C4-2B (cell line): ENCODE measurements at regions not wholly inside any gene's neighbourhood (a gene's known extent, or its start where the extent isn't known, plus 50 kb on each side); places are given as distances from the start of the nearest gene placed in this dataset.

Experiments used
- H3K27ac ChIP-seq: fragments of 450-650 bp; 2 replicates; pipeline ENCODE4 v1.5.1; 2017
- ZFX ChIP-seq: fragments of 450-650 bp; IDR thresholded peaks from 2 replicates; pipeline ENCODE4 v1.6.1; 2017
- TF ChIP-seq, protein P1 (sequence below): fragments of 450-650 bp; conservative IDR thresholded peaks from 2 replicates; pipeline ENCODE4 v1.5.1; 2017; ENCODE audit warnings: mild to moderate bottlenecking

DNA sequence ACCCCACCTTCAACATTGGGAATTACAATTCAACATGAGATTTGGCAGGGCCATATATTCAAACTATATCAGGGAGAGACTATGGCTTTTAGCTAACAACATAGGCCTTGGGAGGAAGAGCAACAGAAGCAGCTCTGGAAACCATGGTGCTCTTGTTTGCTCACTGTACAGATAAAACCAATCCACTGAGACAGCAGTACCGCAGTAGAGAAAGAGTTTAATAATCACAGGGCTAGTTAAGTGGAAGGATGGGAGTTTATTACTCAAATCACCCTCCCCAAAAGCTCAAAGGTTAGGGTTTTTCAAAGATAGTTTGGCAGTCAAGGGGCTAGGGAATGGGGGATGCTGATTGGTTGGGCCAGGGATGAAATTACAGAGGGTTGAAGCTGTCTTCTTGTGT, 52.7 kb upstream of the CRHR1 start:
- TF ChIP-seq, protein P1, sequence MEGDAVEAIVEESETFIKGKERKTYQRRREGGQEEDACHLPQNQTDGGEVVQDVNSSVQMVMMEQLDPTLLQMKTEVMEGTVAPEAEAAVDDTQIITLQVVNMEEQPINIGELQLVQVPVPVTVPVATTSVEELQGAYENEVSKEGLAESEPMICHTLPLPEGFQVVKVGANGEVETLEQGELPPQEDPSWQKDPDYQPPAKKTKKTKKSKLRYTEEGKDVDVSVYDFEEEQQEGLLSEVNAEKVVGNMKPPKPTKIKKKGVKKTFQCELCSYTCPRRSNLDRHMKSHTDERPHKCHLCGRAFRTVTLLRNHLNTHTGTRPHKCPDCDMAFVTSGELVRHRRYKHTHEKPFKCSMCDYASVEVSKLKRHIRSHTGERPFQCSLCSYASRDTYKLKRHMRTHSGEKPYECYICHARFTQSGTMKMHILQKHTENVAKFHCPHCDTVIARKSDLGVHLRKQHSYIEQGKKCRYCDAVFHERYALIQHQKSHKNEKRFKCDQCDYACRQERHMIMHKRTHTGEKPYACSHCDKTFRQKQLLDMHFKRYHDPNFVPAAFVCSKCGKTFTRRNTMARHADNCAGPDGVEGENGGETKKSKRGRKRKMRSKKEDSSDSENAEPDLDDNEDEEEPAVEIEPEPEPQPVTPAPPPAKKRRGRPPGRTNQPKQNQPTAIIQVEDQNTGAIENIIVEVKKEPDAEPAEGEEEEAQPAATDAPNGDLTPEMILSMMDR = no peak
- no peak for TF ChIP-seq ZFX

DNA sequence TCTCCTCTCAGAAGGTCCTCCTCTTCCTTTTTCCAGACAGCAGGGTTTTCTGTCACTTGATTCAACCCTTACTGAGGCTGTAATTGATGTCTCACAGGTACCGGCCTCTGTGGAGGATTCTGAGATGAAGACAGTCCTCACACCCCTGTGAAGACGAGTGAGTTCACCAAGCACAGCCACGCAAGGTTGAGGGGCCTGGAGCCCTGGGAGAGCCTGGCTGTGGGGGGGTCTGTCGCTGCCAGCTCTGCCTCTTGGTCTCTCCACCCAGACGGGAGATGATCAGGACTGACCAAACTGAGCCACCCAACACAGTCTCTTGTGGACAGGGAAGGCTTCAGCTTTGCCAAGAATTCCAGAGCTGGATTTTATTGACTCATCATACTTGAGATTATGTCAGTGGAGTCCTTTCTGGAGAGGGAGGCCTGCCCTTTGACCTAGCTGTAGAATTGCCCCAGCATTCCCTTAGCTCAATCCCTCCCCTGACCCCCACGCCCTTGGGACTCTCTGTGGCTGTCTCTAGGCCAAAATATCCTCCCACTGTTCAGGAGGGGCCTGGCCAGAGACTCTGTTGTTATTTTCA, 51.1 kb upstream of the CRHR1 start:
- no peak overlapping the region for H3K27ac ChIP-seq
- TF ChIP-seq, protein P1 = no peak
- no peak for TF ChIP-seq ZFX

More for the DNA sequence above, 52.7 kb upstream of the CRHR1 start:
- H3K27ac ChIP-seq = no peak overlapping the region

DNA sequence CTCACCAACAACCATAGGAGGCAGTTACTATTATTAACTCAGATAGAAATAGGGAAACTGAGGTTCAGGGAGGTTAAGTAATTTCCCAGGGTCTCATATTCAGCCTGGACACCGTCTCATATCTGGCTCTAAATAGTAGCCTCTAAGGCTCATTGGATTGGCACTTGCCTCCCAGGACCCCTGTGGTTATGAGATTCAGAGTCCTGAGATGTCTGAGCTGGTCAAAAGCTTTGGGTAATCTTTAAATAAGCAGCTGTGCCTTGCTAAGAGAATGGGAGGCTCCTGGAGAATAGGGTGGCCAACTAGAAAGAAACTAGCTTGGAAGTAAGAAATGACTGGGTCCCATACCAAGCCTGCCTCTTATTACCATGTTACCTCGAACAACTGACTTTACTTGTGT, 50.3 kb upstream of the CRHR1 start:
- TF ChIP-seq, protein P1 = no peak
- no peak for TF ChIP-seq ZFX
- H3K27ac ChIP-seq = no peak overlapping the region
